ENCODE measurements at regions not wholly inside any gene's neighbourhood (a gene's known extent, or its start where the extent isn't known, plus 50 kb on each side); places are given as distances from the start of the nearest gene placed in this dataset.

DNA sequence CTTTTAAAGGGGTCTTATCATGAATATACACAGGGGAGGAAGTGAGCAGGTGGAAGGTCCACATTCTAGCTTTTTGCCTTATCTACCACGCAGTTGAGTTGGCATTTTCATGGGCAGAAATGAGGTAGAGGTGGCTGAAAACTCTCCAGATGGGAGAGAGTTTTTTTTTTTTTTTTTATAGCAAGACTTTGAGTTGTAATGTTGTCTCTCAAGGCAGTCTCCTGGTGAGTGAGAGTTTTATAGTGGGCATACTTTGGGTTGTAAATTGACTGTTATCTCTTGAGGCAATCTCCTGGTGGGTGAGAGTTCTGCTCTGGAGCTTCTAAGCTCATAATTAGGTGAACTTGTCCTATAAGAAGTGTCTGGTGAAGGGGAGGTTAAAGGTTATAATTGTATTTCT, 191.7 kb upstream of the NAALADL2 start:
- Histone ChIP-seq H3K27me3 (no peaks in the 10 kb centered on the region), H3K4me1 (no peaks in the 10 kb centered on the region), H3K36me3 (no peaks in the 10 kb centered on the region), H3K27ac (no peak overlapping the region), H3K9me3 (no peaks in the 10 kb centered on the region), H3K4me3 (no peak overlapping the region)
- in situ Hi-C loops (cut with MboI; ENCODE audit: low sequenced_read_pairs in 4 of 4) (no loop called here), intact Hi-C loops (cut with DNase I; ENCODE audit: low total_unique reads) (no loop called here)
- TF ChIP-seq, protein P1, sequence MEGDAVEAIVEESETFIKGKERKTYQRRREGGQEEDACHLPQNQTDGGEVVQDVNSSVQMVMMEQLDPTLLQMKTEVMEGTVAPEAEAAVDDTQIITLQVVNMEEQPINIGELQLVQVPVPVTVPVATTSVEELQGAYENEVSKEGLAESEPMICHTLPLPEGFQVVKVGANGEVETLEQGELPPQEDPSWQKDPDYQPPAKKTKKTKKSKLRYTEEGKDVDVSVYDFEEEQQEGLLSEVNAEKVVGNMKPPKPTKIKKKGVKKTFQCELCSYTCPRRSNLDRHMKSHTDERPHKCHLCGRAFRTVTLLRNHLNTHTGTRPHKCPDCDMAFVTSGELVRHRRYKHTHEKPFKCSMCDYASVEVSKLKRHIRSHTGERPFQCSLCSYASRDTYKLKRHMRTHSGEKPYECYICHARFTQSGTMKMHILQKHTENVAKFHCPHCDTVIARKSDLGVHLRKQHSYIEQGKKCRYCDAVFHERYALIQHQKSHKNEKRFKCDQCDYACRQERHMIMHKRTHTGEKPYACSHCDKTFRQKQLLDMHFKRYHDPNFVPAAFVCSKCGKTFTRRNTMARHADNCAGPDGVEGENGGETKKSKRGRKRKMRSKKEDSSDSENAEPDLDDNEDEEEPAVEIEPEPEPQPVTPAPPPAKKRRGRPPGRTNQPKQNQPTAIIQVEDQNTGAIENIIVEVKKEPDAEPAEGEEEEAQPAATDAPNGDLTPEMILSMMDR (IDR thresholded peaks at IDR 0.05 in 4 of 5, conservative IDR thresholded peaks at IDR 0.05 in 1 of 5), result no peak
- TF ChIP-seq POLR2A (IDR thresholded peaks at IDR 0.05), result no peak
- DNase-seq, result no peak
- ATAC-seq, result no peak

DNA sequence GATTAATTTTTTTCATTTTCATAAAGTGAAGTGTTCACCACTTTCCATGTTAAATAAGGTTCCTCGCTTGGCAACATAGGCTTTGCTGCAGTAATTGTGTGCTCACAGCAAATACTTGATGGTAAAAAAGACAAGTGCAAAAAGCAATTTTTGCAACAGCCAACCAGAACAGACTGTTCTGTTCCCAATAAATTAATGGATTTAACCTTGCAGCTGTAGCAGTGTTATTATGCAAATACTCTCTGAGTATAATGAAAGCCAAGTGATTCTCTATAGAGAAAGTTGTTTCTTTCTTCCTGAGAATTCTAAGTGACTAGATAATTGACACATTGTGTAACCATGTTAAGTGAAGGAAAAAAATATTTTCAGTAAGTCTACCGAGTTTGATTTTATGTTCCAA, 183.7 kb upstream of the NAALADL2 start:
- H3K36me3 ChIP-seq, result no peaks in the 10 kb centered on the region
- H3K4me1 ChIP-seq, result no peaks in the 10 kb centered on the region
- H3K9me3 ChIP-seq, result no peaks in the 10 kb centered on the region
- ATAC-seq (peak in 1 of 2 donors; percentile 23), DNase-seq (no peak)
- no peak overlapping the region for H3K4me3 ChIP-seq
- TF ChIP-seq POLR2A (IDR thresholded peaks at IDR 0.05), result no peak
- TF ChIP-seq, protein P1 (IDR thresholded peaks at IDR 0.05 in 4 of 5, conservative IDR thresholded peaks at IDR 0.05 in 1 of 5), result no peak
- intact Hi-C loops (cut with DNase I; ENCODE audit: low total_unique reads) (no loop called here), in situ Hi-C loops (cut with MboI; ENCODE audit: low sequenced_read_pairs in 4 of 4) (no loop called here)
- no peak overlapping the region for H3K27ac ChIP-seq
- H3K27me3 ChIP-seq, result no peaks in the 10 kb centered on the region

DNA sequence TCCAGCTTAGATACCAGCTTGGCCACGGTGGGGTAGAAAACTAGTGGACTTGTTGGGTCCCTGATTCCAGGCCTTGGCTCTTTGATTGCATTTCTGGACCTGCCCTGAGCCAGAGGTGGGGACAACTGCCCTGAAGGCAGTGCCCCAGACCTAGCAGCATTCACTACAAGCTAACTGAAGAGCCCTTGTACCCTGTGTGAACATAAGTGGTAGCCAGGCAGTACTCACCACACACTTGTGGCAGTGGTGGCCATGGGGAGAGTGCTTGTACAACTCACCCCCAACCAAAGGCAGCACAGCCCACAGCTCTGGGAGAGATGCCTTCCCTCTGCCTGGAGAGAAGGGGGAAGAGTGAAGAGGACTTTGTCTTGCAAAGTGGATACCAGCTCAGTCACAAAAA, 177.3 kb upstream of the NAALADL2 start:
- no peaks in the 10 kb centered on the region for H3K36me3 ChIP-seq
- DNase-seq (no peak), ATAC-seq (no peak)
- intact Hi-C loops (cut with DNase I; ENCODE audit: low total_unique reads), result no loop called here
- in situ Hi-C loops (cut with MboI; ENCODE audit: low sequenced_read_pairs in 4 of 4), result no loop called here
- no peak for TF ChIP-seq POLR2A (IDR thresholded peaks at IDR 0.05)
- TF ChIP-seq, protein P1 (IDR thresholded peaks at IDR 0.05 in 4 of 5, conservative IDR thresholded peaks at IDR 0.05 in 1 of 5), result no peak
- H3K27me3 ChIP-seq, result no peaks in the 10 kb centered on the region
- H3K4me1 ChIP-seq, result no peaks in the 10 kb centered on the region
- H3K9me3 ChIP-seq, result no peaks in the 10 kb centered on the region
- no peak overlapping the region for H3K4me3 ChIP-seq
- no peak overlapping the region for H3K27ac ChIP-seq

DNA sequence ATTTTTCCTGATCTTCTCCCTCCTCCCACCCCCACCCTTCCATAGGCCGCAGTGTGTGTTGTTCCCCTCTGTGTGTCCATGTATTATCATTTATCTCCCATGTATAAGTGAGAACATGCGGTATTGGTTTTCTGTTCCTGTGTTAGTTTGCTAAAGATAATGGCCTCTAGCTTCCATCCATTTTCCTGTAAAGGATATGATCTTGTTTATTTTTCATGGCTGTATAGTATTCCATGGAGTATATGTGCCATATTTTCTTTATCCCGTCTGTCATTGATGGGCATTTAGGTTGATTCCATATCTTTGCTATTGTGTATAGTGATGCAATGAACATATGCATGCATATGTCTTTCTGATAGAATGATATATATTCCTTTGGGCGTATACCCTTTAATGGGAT, 173.3 kb upstream of the NAALADL2 start:
- ATAC-seq (no peak), DNase-seq (no peak)
- Histone ChIP-seq H3K4me1 (no peaks in the 10 kb centered on the region), H3K27ac (no peak overlapping the region), H3K9me3 (no peaks in the 10 kb centered on the region), H3K4me3 (no peak overlapping the region), H3K36me3 (no peaks in the 10 kb centered on the region), H3K27me3 (no peaks in the 10 kb centered on the region)
- intact Hi-C loops (cut with DNase I; ENCODE audit: low total_unique reads) (no loop called here), in situ Hi-C loops (cut with MboI; ENCODE audit: low sequenced_read_pairs in 4 of 4) (no loop called here)
- TF ChIP-seq, protein P1 (IDR thresholded peaks at IDR 0.05 in 4 of 5, conservative IDR thresholded peaks at IDR 0.05 in 1 of 5), result no peak
- no peak for TF ChIP-seq POLR2A (IDR thresholded peaks at IDR 0.05)

DNA sequence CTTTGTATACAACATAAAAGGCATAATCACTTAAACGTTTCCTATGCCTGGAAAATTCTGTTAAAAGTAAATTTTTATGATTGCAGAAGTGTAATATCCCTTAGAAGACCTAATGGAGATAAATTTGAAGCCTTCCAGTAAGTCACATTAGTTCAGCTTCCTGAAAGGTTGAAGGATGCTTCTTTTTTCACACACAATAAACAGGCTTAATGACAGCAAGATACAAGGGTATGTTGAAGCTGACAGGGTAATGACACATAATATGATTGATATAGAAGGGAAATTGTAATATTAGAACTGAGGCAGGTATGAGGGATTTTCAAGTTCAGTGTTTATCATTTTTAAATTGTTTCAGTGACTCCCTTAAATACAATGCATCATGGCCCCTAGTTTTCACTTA, 161.8 kb upstream of the NAALADL2 start:
- ATAC-seq (no peak), DNase-seq (no peak)
- Histone ChIP-seq H3K36me3 (no peaks in the 10 kb centered on the region), H3K4me3 (no peak overlapping the region), H3K4me1 (no peaks in the 10 kb centered on the region), H3K27ac (no peak overlapping the region), H3K9me3 (no peaks in the 10 kb centered on the region), H3K27me3 (no peaks in the 10 kb centered on the region)
- TF ChIP-seq, protein P1 (IDR thresholded peaks at IDR 0.05 in 4 of 5, conservative IDR thresholded peaks at IDR 0.05 in 1 of 5), result no peak
- TF ChIP-seq POLR2A (IDR thresholded peaks at IDR 0.05), result no peak
- in situ Hi-C loops (cut with MboI; ENCODE audit: low sequenced_read_pairs in 4 of 4) (no loop called here), intact Hi-C loops (cut with DNase I; ENCODE audit: low total_unique reads) (no loop called here)

Data from gastrocnemius medialis (tissue), 4 donors.